GM21515 (cell line): ENCODE measurements at regions not wholly inside any gene's neighbourhood (a gene's known extent, or its start where the extent isn't known, plus 50 kb on each side); places are given as distances from the start of the nearest gene placed in this dataset.
"Not testable (repeated sequence)": the region's sequence is repeated elsewhere in the genome, so short reads cannot be mapped to it uniquely, and the experiment has no call there.

ENCODE experiments used
- ATAC-seq: cut with Tn5 transposase; IDR thresholded peaks from one replicate; pipeline ENCODE4 v1.9.1; 2021; ENCODE audit not compliant: unreplicated experiment

- ATAC-seq = no peak
Observed at GRCh38 chr5:102663749-102664530, 91.2 kb upstream of the PAM start.

- ATAC-seq = no peak
Observed at GRCh38 chr5:102664616-102665335, 90.3 kb upstream of the PAM start.

- no peak for ATAC-seq
Observed at GRCh38 chr5:102666164-102666946, 88.8 kb upstream of the PAM start.

GRCh38 chr5:102668220-102668932, 86.7 kb upstream of the PAM start:
- ATAC-seq = no peak

- ATAC-seq = peak; percentile 96
Observed at GRCh38 chr5:102670224-102670836, 84.8 kb upstream of the PAM start.

- not testable (repeated sequence) for ATAC-seq
Observed at GRCh38 chr5:102671033-102671734, 83.9 kb upstream of the PAM start.

- no peak for ATAC-seq
Observed at GRCh38 chr5:102678267-102679058, 76.6 kb upstream of the PAM start.

GRCh38 chr5:102681403-102681983, 73.6 kb upstream of the PAM start:
- peak; percentile 95 for ATAC-seq

- no peak for ATAC-seq
Observed at GRCh38 chr5:102682101-102682647, 72.9 kb upstream of the PAM start.

- ATAC-seq = not testable (repeated sequence)
Observed at GRCh38 chr5:102688076-102688475, 67.0 kb upstream of the PAM start.

GRCh38 chr5:102688581-102689342, 66.3 kb upstream of the PAM start:
- ATAC-seq = not testable (repeated sequence)

- ATAC-seq = no peak
Observed at GRCh38 chr5:102690910-102691309, 64.2 kb upstream of the PAM start.

GRCh38 chr5:102691434-102691833, 63.7 kb upstream of the PAM start:
- no peak for ATAC-seq

GRCh38 chr5:102700120-102700831, 54.8 kb upstream of the PAM start:
- no peak for ATAC-seq

GRCh38 chr5:102700916-102701315, 54.2 kb upstream of the PAM start:
- no peak for ATAC-seq

GRCh38 chr5:102701748-102702147, 53.4 kb upstream of the PAM start:
- no peak for ATAC-seq
